ENCODE measurements at regions not wholly inside any gene's neighbourhood (a gene's known extent, or its start where the extent isn't known, plus 50 kb on each side); places are given as distances from the start of the nearest gene placed in this dataset.

GRCh38 chr2:2573658-2574293 is 242.7 kb upstream of the MYT1L start (continued):
- TF ChIP-seq GTF3C2 (IDR thresholded peaks at IDR 0.05; ENCODE audit: borderline replicate concordance, extremely low read depth, insufficient read length) (no peak), ZNF282 (CRISPR knock-in tag; IDR thresholded peaks at IDR 0.05) (no peak), GTF2E2 (tag; IDR thresholded peaks at IDR 0.05) (no peak), PHB (CRISPR knock-in tag; IDR thresholded peaks at IDR 0.05) (no peak), ZBTB11 (CRISPR knock-in tag; IDR thresholded peaks at IDR 0.05) (no peak), FOSL1 (tag; conservative IDR thresholded peaks at IDR 0.05) (no peak), ZNF324 (CRISPR knock-in tag; IDR thresholded peaks at IDR 0.05) (no peak), LCOR (CRISPR knock-in tag; IDR thresholded peaks at IDR 0.05) (no peak), ZNF609 (CRISPR knock-in tag; IDR thresholded peaks at IDR 0.05; ENCODE audit: borderline replicate concordance) (no peak), BRF1 (IDR thresholded peaks at IDR 0.05; ENCODE audit: borderline replicate concordance, extremely low read depth, insufficient read length) (no peak), ZNF511 (CRISPR knock-in tag; IDR thresholded peaks at IDR 0.05) (no peak), HEY1 (CRISPR knock-in tag; IDR thresholded peaks at IDR 0.05; ENCODE audit: borderline replicate concordance) (no peak), ZFX (CRISPR knock-in tag; IDR thresholded peaks at IDR 0.05) (no peak), ZNF165 (CRISPR knock-in tag; IDR thresholded peaks at IDR 0.05; ENCODE audit: borderline replicate concordance) (no peak), LARP7 (IDR thresholded peaks at IDR 0.05) (peak; percentile 80; the same call in 1 of the 2 replicates), ZNF507 (tag; conservative IDR thresholded peaks at IDR 0.05) (no peak), CAMTA2 (CRISPR knock-in tag; conservative IDR thresholded peaks at IDR 0.05) (no peak)

All from K562 (cell line).